RCC 7860 (cell line): ENCODE measurements at regions not wholly inside any gene's neighbourhood (a gene's known extent, or its start where the extent isn't known, plus 50 kb on each side); places are given as distances from the start of the nearest gene placed in this dataset.

Source experiments
- DNase-seq: peaks from one replicate; pipeline ENCODE4 v3.0.0-alpha.2; 2015; ENCODE audit warnings: low spot score
- FAIRE-seq: peaks from 2 replicates; lab custom pipeline; 2012; peaks lifted over from hg19 to GRCh38; lab: Jason Lieb, UNC

- DNase-seq, result no peak
- no peak for FAIRE-seq
Measured at GRCh38 chr6:142558786-142559185, 257.0 kb downstream of the ADGRG6 start.

DNA sequence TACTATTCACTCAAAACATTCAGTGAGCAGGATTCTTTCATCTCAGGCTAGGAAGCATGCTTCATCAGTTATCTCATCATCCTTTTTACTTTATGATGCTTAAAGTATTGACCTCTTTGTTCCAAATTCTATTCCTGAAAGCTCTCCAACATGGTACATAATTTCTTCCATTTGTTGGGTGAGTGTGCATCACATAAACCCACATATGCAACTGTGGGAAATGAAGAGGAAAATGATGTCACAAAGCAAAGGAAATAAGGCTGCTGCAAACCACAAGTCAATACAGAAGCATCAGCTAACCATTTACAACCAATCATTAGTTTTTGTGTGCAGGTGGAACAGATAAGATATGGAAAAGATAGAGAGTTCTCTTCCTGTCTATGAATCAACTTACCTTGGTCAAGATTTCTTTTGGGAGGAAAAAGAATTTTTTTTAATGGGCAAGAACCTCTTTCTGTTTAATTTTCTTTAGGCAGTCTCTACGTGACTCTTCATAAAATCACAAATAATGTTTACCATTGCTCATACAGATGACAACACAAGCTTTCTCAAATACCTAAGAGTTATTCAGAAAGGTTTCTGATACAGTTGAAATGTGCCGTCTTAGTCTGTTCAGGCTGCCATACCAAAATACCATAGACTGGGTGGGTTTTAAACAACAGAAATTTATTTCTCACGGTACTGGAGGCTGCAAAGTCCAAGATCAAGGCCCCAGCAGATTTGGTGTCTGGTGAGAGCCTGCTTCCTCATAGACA lies 259.9 kb downstream of the ADGRG6 start:
- DNase-seq, result no peak

DNA sequence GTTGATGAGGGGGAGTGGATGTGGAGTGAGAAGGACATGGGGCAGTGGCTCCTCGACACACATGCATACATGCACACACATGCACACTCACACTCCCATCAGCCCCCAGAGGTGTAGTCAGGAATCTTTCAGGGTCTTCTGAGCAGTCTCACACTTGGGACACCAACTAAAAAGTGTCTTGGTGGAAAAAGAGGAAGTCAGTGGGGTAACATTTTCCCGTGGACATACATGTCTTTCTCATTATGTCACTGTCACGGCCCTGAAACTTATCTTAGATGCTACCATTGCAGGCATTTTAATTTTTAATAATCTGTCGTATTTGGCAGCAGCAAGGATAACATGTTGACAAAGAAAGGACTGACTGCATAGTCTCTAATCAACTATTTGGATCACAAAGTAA lies 261.1 kb downstream of the ADGRG6 start:
- FAIRE-seq, result no peak
- DNase-seq, result no peak

More for the DNA sequence above, 259.9 kb downstream of the ADGRG6 start:
- FAIRE-seq, result no peak

- FAIRE-seq (no peak), DNase-seq (peak; percentile 10)
Measured at GRCh38 chr6:142566628-142567396, 265.0 kb downstream of the ADGRG6 start.

DNA sequence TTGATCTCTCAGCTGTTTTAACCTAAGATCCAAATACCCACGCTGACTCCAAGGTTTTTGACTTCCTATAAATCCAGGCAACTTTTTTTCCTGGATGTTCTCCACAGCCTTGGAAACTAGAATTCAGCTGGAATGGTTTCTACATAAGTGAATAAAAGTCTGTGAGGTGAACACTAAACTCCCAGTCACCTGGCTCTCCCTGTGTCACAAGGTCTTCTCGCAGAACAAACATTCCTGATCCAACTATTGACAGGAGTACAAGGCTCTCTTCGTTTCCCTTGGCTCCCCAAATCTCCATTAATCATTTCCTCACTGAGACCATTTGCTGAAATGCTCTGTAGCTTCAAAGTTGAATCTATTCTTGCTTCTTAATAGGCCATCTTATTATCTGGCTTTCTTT lies 265.7 kb downstream of the ADGRG6 start:
- no peak for DNase-seq
- FAIRE-seq, result no peak

DNA sequence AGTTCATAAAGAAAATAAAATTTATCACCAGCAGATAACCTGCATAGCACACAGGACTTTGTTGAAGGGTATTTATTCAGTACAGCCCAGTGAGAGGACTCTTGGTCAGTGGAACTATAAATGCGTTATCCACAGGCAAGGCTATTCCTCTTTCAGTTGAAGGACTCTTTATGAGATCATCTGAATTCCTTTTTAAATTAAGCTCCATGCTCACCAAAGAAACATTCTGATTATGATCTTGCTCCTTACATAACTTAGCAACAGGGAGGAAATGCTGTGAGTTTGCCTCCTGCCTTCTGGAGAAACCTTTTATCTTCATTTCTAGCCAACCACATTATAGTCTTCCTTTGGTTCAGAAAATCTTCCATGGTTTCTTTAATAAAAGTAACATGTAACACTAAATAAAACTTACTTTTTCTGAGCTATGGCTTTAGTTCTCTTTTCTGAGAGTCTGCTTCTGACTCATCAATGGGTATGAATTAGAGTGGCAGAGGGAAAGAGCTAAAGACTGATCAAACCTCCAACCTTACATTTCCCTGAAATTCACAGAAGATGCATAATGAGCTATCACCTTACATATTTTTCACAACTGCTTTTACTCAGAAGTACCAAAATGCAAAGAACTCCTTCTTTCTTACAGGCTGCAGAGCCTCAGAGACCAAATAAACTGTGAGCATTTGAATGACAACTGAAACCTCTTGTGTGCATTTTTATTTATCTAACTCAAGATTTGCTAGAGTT lies 267.2 kb downstream of the ADGRG6 start:
- peak; percentile 16 for DNase-seq
- FAIRE-seq, result no peak

DNA sequence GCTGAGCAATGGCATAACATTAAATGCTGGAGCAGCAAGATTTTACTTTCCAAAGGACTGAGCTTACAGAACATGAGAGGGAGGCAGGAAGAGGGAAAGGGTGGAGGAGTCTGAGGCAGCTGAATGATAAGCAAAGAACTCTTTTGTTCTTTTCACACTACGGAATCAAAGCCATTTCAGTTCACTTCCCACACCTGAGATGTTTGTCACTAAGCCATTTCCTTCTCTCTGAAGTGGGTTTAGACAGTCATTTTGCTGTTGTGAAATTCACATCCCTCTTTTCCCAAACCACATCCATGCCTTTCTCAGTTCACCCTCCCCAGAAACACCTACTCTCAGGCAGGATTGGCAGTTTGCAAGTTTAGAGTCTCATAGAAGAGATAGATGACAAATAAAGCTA lies 267.9 kb downstream of the ADGRG6 start:
- DNase-seq, result no peak
- no peak for FAIRE-seq

DNA sequence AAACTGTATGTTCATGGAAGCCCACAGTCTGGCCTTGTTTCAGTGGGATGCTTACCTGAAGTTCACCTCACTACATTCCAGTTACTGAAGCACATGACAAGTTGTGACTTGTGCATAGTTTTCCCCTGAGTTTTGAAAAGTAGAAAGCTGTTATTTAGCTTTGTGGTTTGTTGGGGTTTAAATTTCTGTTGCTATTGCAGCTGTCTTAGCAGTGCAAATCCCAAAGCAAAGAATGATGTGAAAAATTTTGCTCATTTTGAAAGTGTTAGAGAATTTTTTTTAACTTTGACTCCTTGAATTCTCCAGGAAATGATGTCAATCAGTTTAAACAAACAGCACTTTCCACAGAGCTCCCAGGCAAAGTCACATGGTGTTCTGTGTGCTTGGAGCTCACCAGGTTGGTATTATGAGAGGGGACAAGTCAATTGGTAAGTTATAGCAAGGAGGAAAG lies 268.4 kb downstream of the ADGRG6 start:
- FAIRE-seq, result no peak

GRCh38 chr6:142592876-142593275 lies 291.1 kb downstream of the ADGRG6 start:
- no peak for DNase-seq
- FAIRE-seq, result no peak

More for the DNA sequence above, 268.4 kb downstream of the ADGRG6 start:
- DNase-seq, result peak; percentile 35

- FAIRE-seq (no peak), DNase-seq (no peak)
Measured at GRCh38 chr6:142597836-142598235, 296.0 kb downstream of the ADGRG6 start.

GRCh38 chr6:142601427-142601826 lies 299.6 kb downstream of the ADGRG6 start:
- FAIRE-seq (no peak), DNase-seq (no peak)

DNA sequence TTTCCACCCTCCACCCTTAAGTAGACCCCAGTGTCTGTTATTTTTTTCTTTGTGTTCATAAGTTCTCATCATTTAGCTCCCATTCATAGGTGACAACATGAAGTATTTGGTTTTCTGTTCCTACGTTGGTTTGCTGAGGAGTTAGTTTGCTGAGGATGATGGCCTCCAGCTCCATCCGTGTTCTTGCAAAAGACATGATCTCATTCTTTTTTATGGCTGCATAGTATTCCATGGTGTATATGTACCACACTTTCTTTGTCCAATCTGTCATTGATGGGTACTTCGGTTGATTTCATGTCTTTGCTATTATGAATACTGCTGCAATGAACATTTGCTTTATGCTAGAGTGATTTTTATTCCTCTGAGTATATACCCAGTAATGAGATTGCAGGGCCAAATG lies 301.2 kb downstream of the ADGRG6 start:
- FAIRE-seq (no peak), DNase-seq (no peak)

DNA sequence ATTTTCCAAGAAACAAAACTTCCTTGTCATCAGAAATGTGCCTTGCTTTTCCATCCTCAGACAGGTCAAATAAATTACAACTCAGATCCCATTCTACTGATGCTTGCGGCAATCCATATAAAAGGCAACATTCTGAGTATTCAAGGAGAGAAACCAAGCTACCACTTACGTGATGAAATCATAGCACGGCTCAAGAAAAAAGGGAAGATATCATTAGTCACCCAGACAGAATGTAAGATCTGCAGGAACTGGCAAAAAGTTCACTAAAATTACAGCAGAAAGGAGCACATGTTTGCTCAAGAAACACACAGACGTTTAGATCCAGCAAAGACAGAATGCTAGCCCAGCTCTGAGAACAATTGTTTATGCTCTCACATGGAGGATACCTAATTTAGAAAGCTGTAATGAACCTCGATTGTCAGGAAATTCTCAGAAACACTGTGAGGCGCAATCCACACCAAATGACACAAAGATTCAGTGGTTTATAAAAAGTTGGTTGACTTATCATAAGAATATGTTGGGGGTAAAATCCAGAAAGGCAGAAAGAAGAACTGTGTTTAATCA lies 304.2 kb downstream of the ADGRG6 start:
- DNase-seq, result no peak
- FAIRE-seq, result no peak

GRCh38 chr6:142612956-142613355 lies 311.1 kb downstream of the ADGRG6 start:
- FAIRE-seq, result no peak
- no peak for DNase-seq

GRCh38 chr6:142613981-142614380 lies 312.2 kb downstream of the ADGRG6 start:
- DNase-seq (no peak), FAIRE-seq (no peak)

DNA sequence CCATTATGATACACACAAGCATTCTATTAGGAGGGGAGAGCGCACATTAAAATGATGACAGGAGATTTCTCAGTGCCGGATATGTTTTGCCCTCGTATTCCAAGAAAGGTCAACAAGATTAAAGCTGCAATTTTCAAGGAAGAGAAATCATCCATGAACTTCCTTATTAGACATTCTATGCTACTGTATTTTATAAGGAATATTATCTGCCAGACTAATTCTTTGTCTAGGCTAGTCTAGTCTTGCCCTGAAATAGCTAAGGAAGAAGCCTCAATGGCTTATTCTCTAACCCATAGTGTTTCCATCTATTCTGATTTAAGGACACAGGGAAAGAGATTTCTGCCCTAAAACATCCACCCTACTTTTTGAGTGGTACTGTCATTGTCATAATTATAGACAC lies 315.4 kb downstream of the ADGRG6 start:
- DNase-seq (no peak), FAIRE-seq (no peak)

GRCh38 chr6:142621822-142622221 lies 320.0 kb downstream of the ADGRG6 start:
- DNase-seq (no peak), FAIRE-seq (no peak)

GRCh38 chr6:142624978-142625715 lies 319.8 kb downstream of the HIVEP2 start:
- DNase-seq (no peak), FAIRE-seq (no peak)

DNA sequence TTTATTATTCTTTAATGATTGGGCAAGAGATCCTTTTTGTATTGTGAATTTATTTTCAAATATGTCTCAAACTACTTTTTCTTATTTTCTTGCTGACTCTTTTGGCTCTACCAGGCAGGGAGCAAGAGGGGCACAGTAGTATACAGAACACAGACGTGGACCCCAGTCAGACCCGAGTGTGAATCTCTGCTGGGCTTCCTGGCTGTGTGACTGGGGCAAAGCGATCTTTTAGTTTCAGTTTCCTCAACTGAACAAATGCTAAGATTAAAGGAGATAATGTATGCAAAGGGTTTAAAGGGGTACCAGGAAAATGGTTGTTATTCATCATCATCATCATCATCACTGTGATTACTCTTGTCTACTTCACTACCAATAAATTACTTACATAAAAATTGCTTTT lies 317.5 kb downstream of the HIVEP2 start:
- no peak for FAIRE-seq
- DNase-seq, result no peak
